ENCODE measurements at regions not wholly inside any gene's neighbourhood (a gene's known extent, or its start where the extent isn't known, plus 50 kb on each side); places are given as distances from the start of the nearest gene placed in this dataset.

- Histone ChIP-seq H3K36me3 (no peaks in the 10 kb centered on the region), H3K4me3 (no peak overlapping the region), H3K4me1 (peaks cover 23% of the 10 kb centered on the region), H3K27ac (replicated peaks) (no peak overlapping the region), H3K9me3 (replicated peaks) (no peaks in the 10 kb centered on the region), H3K27me3 (ENCODE audit: low read depth) (no peaks in the 10 kb centered on the region)
- TF ChIP-seq, protein P1, sequence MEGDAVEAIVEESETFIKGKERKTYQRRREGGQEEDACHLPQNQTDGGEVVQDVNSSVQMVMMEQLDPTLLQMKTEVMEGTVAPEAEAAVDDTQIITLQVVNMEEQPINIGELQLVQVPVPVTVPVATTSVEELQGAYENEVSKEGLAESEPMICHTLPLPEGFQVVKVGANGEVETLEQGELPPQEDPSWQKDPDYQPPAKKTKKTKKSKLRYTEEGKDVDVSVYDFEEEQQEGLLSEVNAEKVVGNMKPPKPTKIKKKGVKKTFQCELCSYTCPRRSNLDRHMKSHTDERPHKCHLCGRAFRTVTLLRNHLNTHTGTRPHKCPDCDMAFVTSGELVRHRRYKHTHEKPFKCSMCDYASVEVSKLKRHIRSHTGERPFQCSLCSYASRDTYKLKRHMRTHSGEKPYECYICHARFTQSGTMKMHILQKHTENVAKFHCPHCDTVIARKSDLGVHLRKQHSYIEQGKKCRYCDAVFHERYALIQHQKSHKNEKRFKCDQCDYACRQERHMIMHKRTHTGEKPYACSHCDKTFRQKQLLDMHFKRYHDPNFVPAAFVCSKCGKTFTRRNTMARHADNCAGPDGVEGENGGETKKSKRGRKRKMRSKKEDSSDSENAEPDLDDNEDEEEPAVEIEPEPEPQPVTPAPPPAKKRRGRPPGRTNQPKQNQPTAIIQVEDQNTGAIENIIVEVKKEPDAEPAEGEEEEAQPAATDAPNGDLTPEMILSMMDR (IDR thresholded peaks at IDR 0.05; ENCODE audit: borderline replicate concordance): no peak
- intact Hi-C loops (cut with micrococcal nuclease): no loop called here
- DNase-seq: no peak
These were observed 59.2 kb upstream of the ATL2 start for GRCh38 chr2:38436227-38436664.

DNA sequence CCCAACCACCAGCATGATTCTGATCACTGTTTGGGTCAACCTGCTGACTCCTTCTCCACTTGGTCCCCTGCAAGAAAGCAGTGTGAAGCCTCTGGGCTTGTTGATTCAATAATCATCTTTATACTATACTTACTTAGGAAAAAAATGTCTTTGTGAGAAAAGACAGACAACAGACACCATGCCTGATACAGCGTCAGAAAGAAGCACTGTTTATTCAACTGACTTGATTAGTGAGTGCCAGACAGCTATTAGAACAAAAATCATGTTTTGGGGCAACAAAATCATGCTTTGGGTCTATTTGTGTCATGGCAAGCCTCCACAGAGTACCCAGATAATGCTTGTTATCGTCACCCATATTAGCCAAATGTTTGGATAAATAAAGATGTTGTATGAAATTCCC is 58.7 kb upstream of the ATL2 start:
- H3K27ac ChIP-seq (replicated peaks): no peak overlapping the region
- peaks cover 18% of the 10 kb centered on the region for H3K4me1 ChIP-seq
- H3K4me3 ChIP-seq: no peak overlapping the region
- TF ChIP-seq, protein P1 (IDR thresholded peaks at IDR 0.05; ENCODE audit: borderline replicate concordance): no peak
- DNase-seq: no peak
- intact Hi-C loops (cut with micrococcal nuclease): no loop called here
- H3K27me3 ChIP-seq (ENCODE audit: low read depth): peaks cover 2% of the 10 kb centered on the region
- no peaks in the 10 kb centered on the region for H3K36me3 ChIP-seq
- no peaks in the 10 kb centered on the region for H3K9me3 ChIP-seq (replicated peaks)

- intact Hi-C loops (cut with micrococcal nuclease): no loop called here
- Histone ChIP-seq H3K9me3 (replicated peaks) (no peaks in the 10 kb centered on the region), H3K27ac (replicated peaks) (no peak overlapping the region), H3K27me3 (ENCODE audit: low read depth) (peaks cover 3% of the 10 kb centered on the region), H3K36me3 (no peaks in the 10 kb centered on the region), H3K4me3 (no peak overlapping the region), H3K4me1 (peaks cover 10% of the 10 kb centered on the region)
- no peak for DNase-seq
- TF ChIP-seq, protein P1 (IDR thresholded peaks at IDR 0.05; ENCODE audit: borderline replicate concordance): no peak
These were observed 57.5 kb upstream of the ATL2 start for GRCh38 chr2:38434595-38434994.

GRCh38 chr2:38433607-38433975 is 56.5 kb upstream of the ATL2 start:
- no peak for DNase-seq
- H3K4me3 ChIP-seq: no peak overlapping the region
- H3K36me3 ChIP-seq: no peaks in the 10 kb centered on the region
- intact Hi-C loops (cut with micrococcal nuclease): no loop called here
- H3K27ac ChIP-seq (replicated peaks): no peak overlapping the region
- peaks cover 3% of the 10 kb centered on the region for H3K27me3 ChIP-seq (ENCODE audit: low read depth)
- TF ChIP-seq, protein P1 (IDR thresholded peaks at IDR 0.05; ENCODE audit: borderline replicate concordance): no peak
- H3K4me1 ChIP-seq: peaks cover 9% of the 10 kb centered on the region
- H3K9me3 ChIP-seq (replicated peaks): no peaks in the 10 kb centered on the region

DNA sequence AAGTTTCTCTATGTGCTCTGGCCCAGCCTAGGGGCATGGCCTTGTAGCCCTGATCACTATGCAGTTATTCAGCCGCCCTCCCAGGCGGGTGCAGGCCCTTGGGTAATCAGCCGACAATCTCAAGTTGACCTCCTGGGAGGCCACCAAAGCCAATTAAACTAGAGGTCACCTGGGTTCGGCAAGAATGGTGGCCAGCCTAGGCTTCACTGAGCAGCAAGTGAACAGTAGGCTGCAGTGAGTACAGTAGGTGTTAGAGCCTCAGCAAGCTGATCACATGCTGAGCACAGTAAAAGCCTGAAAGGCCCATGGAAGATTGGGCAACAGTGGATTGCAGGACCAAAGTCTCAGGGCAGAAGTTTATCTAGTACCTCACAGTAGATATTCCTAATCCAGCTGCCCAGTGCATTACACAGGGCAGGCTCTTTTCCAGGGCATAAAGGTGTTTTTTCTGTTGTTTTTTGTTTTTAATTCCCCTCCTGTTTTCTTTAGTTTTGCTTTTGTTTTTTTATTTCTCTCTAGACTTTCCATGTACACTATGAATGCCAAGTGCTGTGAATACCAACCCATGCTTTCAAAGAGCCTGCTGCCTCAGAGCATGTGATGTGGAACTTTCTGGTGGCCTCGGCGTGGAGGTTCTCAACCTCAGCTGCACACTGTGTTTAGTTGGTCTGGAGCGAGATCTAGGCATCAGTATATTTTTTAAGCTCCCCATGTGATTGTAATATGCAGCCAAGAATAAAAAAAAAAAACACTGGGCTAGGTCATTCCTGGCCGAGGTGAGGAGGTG is 55.9 kb upstream of the ATL2 start:
- H3K9me3 ChIP-seq (replicated peaks): no peaks in the 10 kb centered on the region
- DNase-seq: no peak
- no peak overlapping the region for H3K27ac ChIP-seq (replicated peaks)
- H3K4me1 ChIP-seq: peaks cover 15% of the 10 kb centered on the region
- no peak overlapping the region for H3K4me3 ChIP-seq
- TF ChIP-seq, protein P1 (IDR thresholded peaks at IDR 0.05; ENCODE audit: borderline replicate concordance): no peak
- no peaks in the 10 kb centered on the region for H3K36me3 ChIP-seq
- intact Hi-C loops (cut with micrococcal nuclease): no loop called here
- peaks cover 3% of the 10 kb centered on the region for H3K27me3 ChIP-seq (ENCODE audit: low read depth)

Measured in left ventricle myocardium inferior (tissue), 1 donor.